Glomerular endothelial cell (primary cell): ENCODE measurements at regions not wholly inside any gene's neighbourhood (a gene's known extent, or its start where the extent isn't known, plus 50 kb on each side); places are given as distances from the start of the nearest gene placed in this dataset.
"Not testable (repeated sequence)": the region's sequence is repeated elsewhere in the genome, so short reads cannot be mapped to it uniquely, and the experiment has no call there.

Experiments used
- DNase-seq: peaks from one replicate; pipeline ENCODE4 v3.0.0-alpha.2; 2011; ENCODE audit warnings: low read depth, low spot score; ENCODE audit errors: extremely low read depth

GRCh38 chr4:129842096-129842495 is 746.1 kb downstream of the C4orf33 start:
- no peak for DNase-seq

- no peak for DNase-seq
These were observed 756.5 kb downstream of the C4orf33 start for GRCh38 chr4:129852434-129852833.

GRCh38 chr4:129853685-129854467 is 757.9 kb downstream of the C4orf33 start:
- not testable (repeated sequence) for DNase-seq

- no peak for DNase-seq
These were observed 766.5 kb downstream of the C4orf33 start for GRCh38 chr4:129862461-129862860.

- DNase-seq, result no peak
These were observed 767.3 kb downstream of the C4orf33 start for GRCh38 chr4:129863206-129863605.

GRCh38 chr4:129883996-129884395 is 788.0 kb downstream of the C4orf33 start:
- DNase-seq, result no peak

- DNase-seq, result no peak
These were observed 801.2 kb downstream of the C4orf33 start for GRCh38 chr4:129897111-129897510.

- DNase-seq, result no peak
These were observed 803.9 kb downstream of the C4orf33 start for GRCh38 chr4:129899849-129900248.

- no peak for DNase-seq
These were observed 804.5 kb downstream of the C4orf33 start for GRCh38 chr4:129900430-129900953.

GRCh38 chr4:129901205-129901604 is 805.3 kb downstream of the C4orf33 start:
- no peak for DNase-seq

GRCh38 chr4:129903861-129904260 is 807.9 kb downstream of the C4orf33 start:
- no peak for DNase-seq

GRCh38 chr4:129905256-129905655 is 809.3 kb downstream of the C4orf33 start:
- no peak for DNase-seq

- DNase-seq, result no peak
These were observed 812.2 kb downstream of the C4orf33 start for GRCh38 chr4:129908117-129908516.

GRCh38 chr4:129916991-129917390 is 821.0 kb downstream of the C4orf33 start:
- DNase-seq, result no peak

- no peak for DNase-seq
These were observed 821.7 kb downstream of the C4orf33 start for GRCh38 chr4:129917651-129918050.

- DNase-seq, result no peak
These were observed 831.0 kb downstream of the C4orf33 start for GRCh38 chr4:129926936-129927335.

- DNase-seq, result no peak
These were observed 833.1 kb downstream of the C4orf33 start for GRCh38 chr4:129929052-129929451.

- DNase-seq, result no peak
These were observed 834.0 kb downstream of the C4orf33 start for GRCh38 chr4:129929984-129930383.

- DNase-seq, result no peak
These were observed 854.3 kb downstream of the C4orf33 start for GRCh38 chr4:129950217-129950616.

- DNase-seq, result no peak
These were observed 870.2 kb downstream of the C4orf33 start for GRCh38 chr4:129966175-129966574.

- DNase-seq, result no peak
These were observed 872.4 kb downstream of the C4orf33 start for GRCh38 chr4:129968366-129968765.

GRCh38 chr4:129968778-129969177 is 872.8 kb downstream of the C4orf33 start:
- no peak for DNase-seq

- no peak for DNase-seq
These were observed 874.8 kb downstream of the C4orf33 start for GRCh38 chr4:129970801-129971200.
